ENCODE measurements at regions not wholly inside any gene's neighbourhood (a gene's known extent, or its start where the extent isn't known, plus 50 kb on each side); places are given as distances from the start of the nearest gene placed in this dataset.
"Not testable (repeated sequence)": the region's sequence is repeated elsewhere in the genome, so short reads cannot be mapped to it uniquely, and the experiment has no call there.

- not testable (repeated sequence) for H3K4me3 Mint-ChIP-seq
These were observed 88.7 kb downstream of the MAP3K8 start for GRCh38 chr10:30522661-30523078.

GRCh38 chr10:30518907-30519306 is 84.9 kb downstream of the MAP3K8 start:
- Mint-ChIP-seq H3K27ac (no peak overlapping the region), H3K36me3 (ENCODE audit: low read depth) (peaks cover 2% of the 10 kb centered on the region), H3K4me3 (no peak overlapping the region), H3K4me1 (peaks cover 3% of the 10 kb centered on the region), H3K9me3 (peaks cover 8% of the 10 kb centered on the region), H3K27me3 (peaks cover 9% of the 10 kb centered on the region)
- no peak for DNase-seq
- intact Hi-C loops (cut with micrococcal nuclease): no loop called here

More at GRCh38 chr10:30522661-30523078, 88.7 kb downstream of the MAP3K8 start:
- intact Hi-C loops (cut with micrococcal nuclease); H3K9me3 Mint-ChIP-seq; H3K36me3 Mint-ChIP-seq (ENCODE audit: low read depth); DNase-seq; H3K27ac Mint-ChIP-seq; H3K27me3 Mint-ChIP-seq: not testable (repeated sequence)
- peaks cover 27% of the 10 kb centered on the region for H3K4me1 Mint-ChIP-seq
